K562 (cell line): ENCODE measurements at regions not wholly inside any gene's neighbourhood (a gene's known extent, or its start where the extent isn't known, plus 50 kb on each side); places are given as distances from the start of the nearest gene placed in this dataset.

Experiments used
- ATAC-seq: fragments of 200-7000 bp; cut with Tn5 transposase; 3 replicates; pipeline ENCODE4 v1.9.1; 2020; ENCODE audit warnings: moderate library complexity
- BruUV-seq: library from RNA; stranded (reverse); fragments of 400-500 nt; replicated peaks from 2 replicates; lab custom pipeline; 2021; lab: Mats Ljungman, UMichigan
- CTCF ChIA-PET: fragments of 300-600 bp; formaldehyde crosslinking; extraction: SDS; loops from one replicate; lab custom pipeline; 2021; ENCODE audit warnings: low intra/inter-chr PET ratio; lab: Yijun Ruan, JAX
- POLR2A ChIA-PET: fragments of 300-600, 350-650 bp; sonication (Branson Sonifier 250); formaldehyde crosslinking; extraction: SDS; loops from one replicate; lab custom pipeline; 2021; ENCODE audit warnings: antibody characterized with exemption, inconsistent platforms; lab: Yijun Ruan, JAX
- DNase-seq, 4 experiments: peaks; one replicate each; pipeline versions ENCODE4 v3.0.0 to v3.0.0-alpha.2; 2011 to 2018; ENCODE audit warnings: low spot score in 3 of 4, mixed read lengths in 3 of 4; ENCODE audit errors: extremely low read depth in 1 of 4
- FAIRE-seq: peaks from 2 replicates; lab custom pipeline; 2011; peaks lifted over from hg19 to GRCh38; lab: Jason Lieb, UNC
- H2AFZ ChIP-seq: 2 replicates; pipeline ENCODE4 v1.6.0; 2011; ENCODE audit warnings: low read depth, low read length, control low read depth, inconsistent platforms
- H3K27ac ChIP-seq: fragments of 200-600 bp; 3 replicates; pipeline ENCODE4 v1.8.0; 2011; ENCODE audit warnings: low read depth, mild to moderate bottlenecking, control low read depth, inconsistent platforms, low read length, moderate library complexity, mixed read lengths; ENCODE audit errors: extremely low read depth
- H3K27me3 ChIP-seq, 2 experiments: fragments of 300-600 bp in 1 of 2; 2 replicates in 1 of 2; 3 replicates in 1 of 2; pipeline versions ENCODE4 v1.6.0 to v1.8.0; 2011; ENCODE audit warnings: inconsistent platforms in 2 of 2, low read length in 2 of 2, mild to moderate bottlenecking in 1 of 2, mixed read lengths in 1 of 2, moderate library complexity in 1 of 2; ENCODE audit not compliant: control insufficient read depth in 2 of 2, insufficient read depth in 2 of 2
- H3K36me3 ChIP-seq: fragments of 300-600 bp; 3 replicates; pipeline ENCODE4 v1.8.0; 2011; ENCODE audit warnings: mild to moderate bottlenecking, low read length, inconsistent platforms; ENCODE audit not compliant: control insufficient read depth, insufficient read depth
- H3K4me1 ChIP-seq, 2 experiments: fragments of 200-600 bp in 1 of 2; replicated peaks in 1 of 2; 2 replicates in 1 of 2; 3 replicates in 1 of 2; pipeline versions ENCODE4 v1.5.1 to v1.8.0; 2011; ENCODE audit warnings: inconsistent platforms in 2 of 2, low read length in 2 of 2, mild to moderate bottlenecking in 1 of 2, mixed read lengths in 1 of 2, moderate library complexity in 1 of 2; ENCODE audit not compliant: control insufficient read depth in 2 of 2, insufficient read depth in 2 of 2
- H3K4me2 ChIP-seq: 2 replicates; pipeline ENCODE4 v1.6.1; 2011; ENCODE audit warnings: low read length, control low read depth, inconsistent platforms, mixed read lengths; ENCODE audit not compliant: insufficient read depth
- H3K4me3 ChIP-seq: fragments of 200-600 bp; sonication (generic), shearing (Covaris generic); 2 replicates; pipeline ENCODE4 v1.5.1; 2016; ENCODE audit warnings: control low read depth, inconsistent platforms
- H3K79me2 ChIP-seq: fragments of 200-600 bp; 3 replicates; pipeline ENCODE4 v1.8.0; 2011; ENCODE audit warnings: low read length, inconsistent platforms; ENCODE audit not compliant: control insufficient read depth, insufficient read depth
- H3K9ac ChIP-seq, 2 experiments: 2 replicates each; pipeline versions ENCODE4 v1.6.0 to v1.6.1; 2011; ENCODE audit warnings: low read depth in 2 of 2, low read length in 2 of 2, control low read depth in 1 of 2, inconsistent platforms in 1 of 2, mild to moderate bottlenecking in 1 of 2, mixed read lengths in 1 of 2; ENCODE audit not compliant: insufficient read depth in 1 of 2
- H3K9me1 ChIP-seq: one replicate; pipeline ENCODE4 v1.6.0; 2011; ENCODE audit warnings: inconsistent platforms, mild to moderate bottlenecking, low read length, moderate library complexity; ENCODE audit not compliant: control insufficient read depth, insufficient read depth
- H3K9me3 ChIP-seq: replicated peaks from 2 replicates; pipeline ENCODE4 v1.5.1; 2011; ENCODE audit warnings: low read depth, low read length, inconsistent platforms; ENCODE audit not compliant: control insufficient read depth, insufficient read depth
- H4K20me1 ChIP-seq: replicated peaks from 2 replicates; pipeline ENCODE4 v1.6.1; 2011; ENCODE audit warnings: low read length, inconsistent platforms, mixed read lengths; ENCODE audit not compliant: control insufficient read depth, insufficient read depth
- ATF6 ChIP-seq: sonication (generic); formaldehyde crosslinking; IDR thresholded peaks from 2 replicates; pipeline ENCODE4 v1.4.0; 2020; ENCODE audit warnings: mild to moderate bottlenecking, missing genetic modification reagents
- C11orf30 ChIP-seq: fragments of 450-650 bp; IDR thresholded peaks from 2 replicates; pipeline ENCODE4 v1.6.1; 2016; ENCODE audit warnings: low read depth, mild to moderate bottlenecking
- CCAR2 ChIP-seq: fragments of 200-400 bp; formaldehyde crosslinking; IDR thresholded peaks from 2 replicates; pipeline ENCODE4 v1.6.1; 2017; ENCODE audit warnings: mild to moderate bottlenecking, low read depth, low read length
- LEF1 ChIP-seq: fragments of 450-650 bp; IDR thresholded peaks from 2 replicates; pipeline ENCODE4 v1.6.1; 2016; ENCODE audit warnings: mild to moderate bottlenecking
- MAFF ChIP-seq: IDR thresholded peaks from 2 replicates; pipeline ENCODE4 v1.6.1; 2012; ENCODE audit warnings: low read length, improper control_type of control experiment
- MAFG ChIP-seq: fragments of 450-650 bp; conservative IDR thresholded peaks from 2 replicates; pipeline ENCODE4 v1.6.1; 2016; ENCODE audit warnings: missing genetic modification characterization, missing compliant biosample characterization
- MAFK ChIP-seq: IDR thresholded peaks from 2 replicates; pipeline ENCODE4 v1.6.1; 2011; ENCODE audit warnings: low read length, improper control_type of control experiment
- OTX1 ChIP-seq: fragments of 450-650 bp; formaldehyde crosslinking; IDR thresholded peaks from 2 replicates; pipeline ENCODE4 v1.4.0; 2022; ENCODE audit warnings: mild to moderate bottlenecking
- PBX2 ChIP-seq, 2 experiments: IDR thresholded peaks in 1 of 2; conservative IDR thresholded peaks in 1 of 2; 2 replicates each; pipeline ENCODE4 v1.6.1; 2016; ENCODE audit warnings: low read depth in 2 of 2, mild to moderate bottlenecking in 1 of 2, missing compliant biosample characterization in 1 of 2, missing genetic modification characterization in 1 of 2, moderate library complexity in 1 of 2
- PHF8 ChIP-seq: fragments of 200-600 bp; sonication (generic); IDR thresholded peaks from 2 replicates; pipeline ENCODE4 v1.6.1; 2012; ENCODE audit warnings: mixed run types, mild to moderate bottlenecking, inconsistent platforms, low read length, moderate library complexity, borderline replicate concordance
- POLR2AphosphoS2 ChIP-seq: IDR thresholded peaks from 2 replicates; pipeline ENCODE4 v1.6.1; 2012; ENCODE audit warnings: low read length, improper control_type of control experiment
- RHOXF2B ChIP-seq: fragments of 250-450 bp; sonication (Bioruptor Pico); conservative IDR thresholded peaks from 2 replicates; pipeline ENCODE4 v1.5.1; 2021
- TAF9B ChIP-seq: fragments of 450-650 bp; IDR thresholded peaks from 2 replicates; pipeline ENCODE4 v1.6.1; 2018; ENCODE audit warnings: mild to moderate bottlenecking; ENCODE audit not compliant: partially characterized antibody
- YBX1 ChIP-seq: fragments of 450-650 bp; IDR thresholded peaks from 2 replicates; pipeline ENCODE4 v1.7.1; 2016; ENCODE audit warnings: mild to moderate bottlenecking
- ZNF316 ChIP-seq: fragments of 450-650 bp; IDR thresholded peaks from 2 replicates; pipeline ENCODE4 v1.6.1; 2016
- ZNF586 ChIP-seq: fragments of 450-650 bp; formaldehyde crosslinking; conservative IDR thresholded peaks from 2 replicates; pipeline ENCODE4 v1.4.0; 2020; ENCODE audit warnings: mild to moderate bottlenecking, moderate library complexity
- WGBS: fragments of 100-300 bp; shearing (Covaris generic); methylation state at CpG from one replicate; pipeline ENCODE4 v1.1.6; 2016; ENCODE audit warnings: low coverage, mixed read lengths; ENCODE audit not compliant: insufficient coverage; ENCODE audit errors: missing lambda C conversion rate; 5-methylcytosine and 5-hydroxymethylcytosine counted together
- in situ Hi-C: fragments of 300-500 bp; cut with MboI; formaldehyde crosslinking; loops from 4 replicates; pipeline ENCODE4 v1.15.0; 2018; ENCODE audit warnings: inconsistent platforms, mixed read lengths
- intact Hi-C: fragments of 100-400 bp; cut with micrococcal nuclease; formaldehyde crosslinking; loops from 2 replicates; pipeline ENCODE4 v1.14.2; 2022
- TF ChIP-seq, protein P1 (sequence below): fragments of 250-450 bp; sonication (Bioruptor Pico); IDR thresholded peaks from 2 replicates; pipeline ENCODE4 v1.4.0; 2020

DNA sequence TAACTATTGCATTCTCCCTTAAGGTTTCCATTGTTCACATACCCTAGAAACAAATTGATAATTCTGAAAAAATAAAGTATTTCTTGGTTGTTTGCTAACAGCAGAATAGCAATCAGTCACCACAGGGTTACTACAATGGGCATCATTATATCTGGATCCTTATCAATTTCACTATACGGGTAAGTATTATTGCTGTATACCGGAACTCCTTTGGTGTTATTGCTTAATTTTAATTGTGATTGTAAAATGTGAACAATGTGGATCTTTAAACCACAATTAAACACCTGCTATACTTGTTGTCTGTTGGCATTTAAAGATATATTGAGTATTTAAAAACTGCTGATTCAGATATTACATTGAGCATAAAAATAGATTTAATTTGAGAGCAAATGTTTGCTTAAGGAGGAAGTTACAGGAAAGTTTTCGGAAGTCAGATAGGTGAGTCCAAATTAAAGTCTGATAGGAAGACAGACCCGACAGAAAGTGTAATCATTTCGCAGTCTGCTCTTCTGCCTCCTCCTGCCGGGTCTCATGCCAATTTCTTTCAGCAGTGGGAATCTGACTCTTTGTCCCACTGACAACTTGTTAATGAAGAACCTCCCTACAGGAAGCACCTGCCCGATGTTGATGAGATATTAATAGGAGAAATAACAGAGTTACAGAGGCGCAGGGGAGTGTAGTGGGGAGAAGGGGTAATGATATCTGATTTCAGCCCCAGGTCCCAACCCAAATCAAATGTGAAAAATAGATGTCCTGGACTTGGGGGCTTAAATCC is 169.7 kb upstream of the TBC1D5 start:
- H3K79me2 ChIP-seq, result no peaks in the 10 kb centered on the region
- peaks cover 0 to 8% of the 10 kb centered on the region in 2 experiments; a peak in 2 of 5 replicates for H3K27me3 ChIP-seq
- TF ChIP-seq POLR2AphosphoS2 (no peak), YBX1 (no peak), ATF6 (no peak), TAF9B (no peak), ZNF316 (peak; percentile 93), C11orf30 (peak; percentile 83), MAFG (tag) (peak; percentile 73), MAFF (peak; percentile 69), OTX1 (CRISPR knock-in tag) (no peak), PBX2 (CRISPR knock-in tag; IDR thresholded peaks at IDR 0.05; ENCODE audit: low read depth) (no peak), PBX2 (tag; conservative IDR thresholded peaks at IDR 0.05; ENCODE audit: low read depth) (no peak), RHOXF2B (no peak), LEF1 (no peak), ZNF586 (CRISPR knock-in tag) (no peak), CCAR2 (no peak), PHF8 (no peak), MAFK (peak; percentile 76)
- TF ChIP-seq, protein P1, sequence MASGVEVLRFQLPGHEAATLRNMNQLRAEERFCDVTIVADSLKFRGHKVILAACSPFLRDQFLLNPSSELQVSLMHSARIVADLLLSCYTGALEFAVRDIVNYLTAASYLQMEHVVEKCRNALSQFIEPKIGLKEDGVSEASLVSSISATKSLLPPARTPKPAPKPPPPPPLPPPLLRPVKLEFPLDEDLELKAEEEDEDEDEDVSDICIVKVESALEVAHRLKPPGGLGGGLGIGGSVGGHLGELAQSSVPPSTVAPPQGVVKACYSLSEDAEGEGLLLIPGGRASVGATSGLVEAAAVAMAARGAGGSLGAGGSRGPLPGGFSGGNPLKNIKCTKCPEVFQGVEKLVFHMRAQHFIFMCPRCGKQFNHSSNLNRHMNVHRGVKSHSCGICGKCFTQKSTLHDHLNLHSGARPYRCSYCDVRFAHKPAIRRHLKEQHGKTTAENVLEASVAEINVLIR (CRISPR knock-in tag), result no peak
- TF ChIP-seq, all 486 proteins: peak for 5
- 4% methylated on average over 8 of the region's 8 CpGs for WGBS
- ATAC-seq, result no peak
- in situ Hi-C loops (no loop called here), intact Hi-C loops (no loop called here)
- H3K36me3 ChIP-seq, result no peaks in the 10 kb centered on the region
- no peak overlapping the region for H3K9ac ChIP-seq
- no peak overlapping the region for H3K4me2 ChIP-seq
- H2AFZ ChIP-seq, result no peak overlapping the region
- no peak overlapping the region for H3K4me3 ChIP-seq
- no peak for FAIRE-seq
- no peak overlapping the region for H3K27ac ChIP-seq
- POLR2A ChIA-PET, result no interaction called here
- no peaks in the 10 kb centered on the region for H3K9me3 ChIP-seq
- DNase-seq, result no peak
- H3K9me1 ChIP-seq, result no peaks in the 10 kb centered on the region
- no peaks in the 10 kb centered on the region for H4K20me1 ChIP-seq
- no TSS peak for BruUV-seq
- no peaks in the 10 kb centered on the region for H3K4me1 ChIP-seq
- CTCF ChIA-PET, result no interaction called here
